Mesothelial cell of epicardium (in vitro differentiated cells): ENCODE measurements at regions not wholly inside any gene's neighbourhood (a gene's known extent, or its start where the extent isn't known, plus 50 kb on each side); places are given as distances from the start of the nearest gene placed in this dataset.

Source experiments
- DNase-seq, 2 experiments: peaks; one replicate each; pipeline ENCODE4 v3.0.0; 2021; ENCODE audit warnings: low spot score in 2 of 2; ENCODE audit not compliant: unreplicated experiment in 2 of 2
- H3K27ac Mint-ChIP-seq: 2 replicates; pipeline ENCODE4 v1.8.0; 2021; ENCODE audit warnings: mixed read lengths
- H3K27me3 Mint-ChIP-seq: 2 replicates; pipeline ENCODE4 v1.8.0; 2021; ENCODE audit warnings: low read depth, mixed read lengths
- H3K36me3 Mint-ChIP-seq: 2 replicates; pipeline ENCODE4 v1.8.0; 2021; ENCODE audit warnings: mixed read lengths
- H3K4me1 Mint-ChIP-seq: 2 replicates; pipeline ENCODE4 v1.8.0; 2021; ENCODE audit warnings: mixed read lengths
- H3K4me3 Mint-ChIP-seq: 2 replicates; pipeline ENCODE4 v1.8.0; 2021; ENCODE audit warnings: mild to moderate bottlenecking, moderate library complexity, mixed read lengths
- H3K9me3 Mint-ChIP-seq: 2 replicates; pipeline ENCODE4 v1.8.0; 2021; ENCODE audit warnings: mixed read lengths
- TF ChIP-seq, protein P1 (sequence below): fragments of 200-600 bp; sonication (generic); IDR thresholded peaks from one replicate; pipeline ENCODE4 v1.5.0; 2021; ENCODE audit warnings: antibody characterized with exemption; ENCODE audit not compliant: unreplicated experiment

DNA sequence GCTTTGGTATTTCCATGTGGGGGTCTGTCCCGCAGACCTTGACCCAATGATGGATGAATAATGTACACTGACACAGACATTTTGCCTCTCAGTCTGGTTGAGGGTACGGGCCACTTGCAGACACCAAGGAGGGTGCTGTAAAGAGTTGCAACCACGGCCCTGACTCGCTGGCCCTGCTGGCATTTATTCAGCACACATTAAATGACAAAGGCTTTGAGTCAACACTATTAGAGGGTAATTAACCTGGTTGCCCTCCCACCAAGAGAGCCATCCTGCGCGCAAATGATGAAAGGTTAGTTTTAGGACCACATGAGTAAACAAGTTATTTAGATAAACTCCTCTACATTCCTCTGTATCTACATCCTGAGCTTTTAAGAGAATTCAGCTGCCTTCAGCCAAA, 308.9 kb upstream of the MMS22L start:
- Mint-ChIP-seq H3K36me3 (no peaks in the 10 kb centered on the region), H3K4me3 (no peak overlapping the region), H3K9me3 (no peaks in the 10 kb centered on the region), H3K4me1 (peaks cover 6% of the 10 kb centered on the region), H3K27ac (no peak overlapping the region), H3K27me3 (no peaks in the 10 kb centered on the region)
- TF ChIP-seq, protein P1, sequence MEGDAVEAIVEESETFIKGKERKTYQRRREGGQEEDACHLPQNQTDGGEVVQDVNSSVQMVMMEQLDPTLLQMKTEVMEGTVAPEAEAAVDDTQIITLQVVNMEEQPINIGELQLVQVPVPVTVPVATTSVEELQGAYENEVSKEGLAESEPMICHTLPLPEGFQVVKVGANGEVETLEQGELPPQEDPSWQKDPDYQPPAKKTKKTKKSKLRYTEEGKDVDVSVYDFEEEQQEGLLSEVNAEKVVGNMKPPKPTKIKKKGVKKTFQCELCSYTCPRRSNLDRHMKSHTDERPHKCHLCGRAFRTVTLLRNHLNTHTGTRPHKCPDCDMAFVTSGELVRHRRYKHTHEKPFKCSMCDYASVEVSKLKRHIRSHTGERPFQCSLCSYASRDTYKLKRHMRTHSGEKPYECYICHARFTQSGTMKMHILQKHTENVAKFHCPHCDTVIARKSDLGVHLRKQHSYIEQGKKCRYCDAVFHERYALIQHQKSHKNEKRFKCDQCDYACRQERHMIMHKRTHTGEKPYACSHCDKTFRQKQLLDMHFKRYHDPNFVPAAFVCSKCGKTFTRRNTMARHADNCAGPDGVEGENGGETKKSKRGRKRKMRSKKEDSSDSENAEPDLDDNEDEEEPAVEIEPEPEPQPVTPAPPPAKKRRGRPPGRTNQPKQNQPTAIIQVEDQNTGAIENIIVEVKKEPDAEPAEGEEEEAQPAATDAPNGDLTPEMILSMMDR: no peak
- no peak for DNase-seq

DNA sequence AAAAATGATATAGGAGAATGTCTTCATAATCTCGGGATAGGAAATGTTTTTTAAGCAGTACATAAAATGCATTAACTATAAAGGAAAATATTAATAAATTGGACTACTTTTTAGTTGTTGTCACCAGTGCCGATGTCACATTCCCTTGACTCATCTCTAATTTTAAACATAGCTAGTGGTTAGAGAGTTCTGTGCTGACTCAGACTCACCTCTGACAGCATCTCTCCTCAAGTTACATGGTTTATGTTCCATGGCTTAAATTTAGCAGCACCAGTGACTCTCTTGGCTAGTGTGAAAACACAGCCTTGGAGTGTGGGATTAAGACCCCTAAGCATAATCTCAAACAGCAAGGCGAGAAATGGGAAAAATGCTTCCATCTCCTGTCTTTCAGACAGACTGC, 311.8 kb upstream of the MMS22L start:
- H3K27me3 Mint-ChIP-seq: no peaks in the 10 kb centered on the region
- H3K36me3 Mint-ChIP-seq: no peaks in the 10 kb centered on the region
- H3K4me1 Mint-ChIP-seq: peaks cover 6% of the 10 kb centered on the region
- TF ChIP-seq, protein P1: no peak
- H3K27ac Mint-ChIP-seq: no peak overlapping the region
- H3K9me3 Mint-ChIP-seq: no peaks in the 10 kb centered on the region
- H3K4me3 Mint-ChIP-seq: no peak overlapping the region
- no peak for DNase-seq

DNA sequence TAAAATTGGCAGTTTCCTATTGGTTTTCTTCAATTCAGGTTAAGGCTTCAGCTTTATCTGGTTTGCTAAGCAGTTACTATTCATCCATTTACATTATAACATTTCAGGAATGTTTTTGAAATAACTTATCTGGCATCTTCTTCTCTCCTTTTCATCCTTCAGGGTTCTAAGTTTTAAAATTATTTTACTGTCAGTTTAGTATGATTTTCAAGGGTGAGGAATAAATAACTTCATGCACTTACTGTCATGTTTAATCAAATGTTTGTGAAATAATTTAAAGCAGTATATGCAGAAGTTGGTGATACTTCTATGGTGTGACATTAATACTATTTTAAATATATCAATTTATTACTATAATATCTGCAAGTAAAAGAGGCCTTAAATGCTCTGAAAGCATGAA, 338.1 kb upstream of the MMS22L start:
- TF ChIP-seq, protein P1: no peak
- H3K4me1 Mint-ChIP-seq: peaks cover 7% of the 10 kb centered on the region

DNA sequence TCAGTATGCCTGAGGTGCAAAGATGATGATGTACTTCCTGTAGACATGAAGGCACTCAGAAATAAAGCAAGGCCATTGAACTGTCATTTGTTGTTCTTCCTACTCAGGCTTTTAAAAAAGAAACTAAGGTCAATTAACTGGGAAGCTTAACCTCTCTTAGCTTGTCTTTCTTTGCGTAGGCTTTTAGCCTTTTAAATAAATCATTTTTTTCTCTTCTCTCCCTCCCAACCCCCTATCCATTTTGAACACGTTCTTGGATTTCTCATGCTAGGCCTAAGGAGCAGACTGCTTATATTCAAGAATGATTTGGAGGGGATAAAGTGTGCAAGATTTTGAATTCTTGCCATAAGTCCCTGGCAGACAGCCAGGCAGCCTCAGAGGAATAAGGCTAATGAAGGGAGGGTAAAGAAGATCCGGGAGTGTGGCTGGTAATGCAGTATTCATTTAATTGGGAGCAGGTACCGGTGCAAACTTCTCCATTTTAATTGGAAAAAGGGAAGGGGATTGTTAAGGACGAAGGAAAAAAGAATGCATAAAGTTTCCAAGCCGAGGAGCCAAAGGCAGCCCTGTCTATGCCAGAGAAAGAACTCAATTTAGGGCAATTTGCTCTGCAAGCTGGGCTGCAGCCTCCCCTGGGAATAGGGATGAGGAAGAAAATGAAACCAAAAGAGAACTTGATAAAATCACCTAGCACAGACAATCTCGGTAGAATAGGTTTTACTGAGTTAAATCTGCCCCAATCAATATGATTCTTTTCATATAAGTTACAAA, 343.8 kb upstream of the MMS22L start:
- Mint-ChIP-seq H3K4me1 (peaks cover 42% of the 10 kb centered on the region), H3K36me3 (no peaks in the 10 kb centered on the region), H3K27ac (peak overlapping the region; percentile 82), H3K9me3 (peaks cover 4% of the 10 kb centered on the region), H3K27me3 (no peaks in the 10 kb centered on the region), H3K4me3 (peak overlapping the region; percentile 47)
- TF ChIP-seq, protein P1: no peak
- peak; percentile 32 to 74 for DNase-seq

More for the DNA sequence above, 338.1 kb upstream of the MMS22L start:
- Mint-ChIP-seq H3K27ac (no peak overlapping the region), H3K27me3 (peaks cover 1% of the 10 kb centered on the region), H3K36me3 (no peaks in the 10 kb centered on the region), H3K4me3 (no peak overlapping the region), H3K9me3 (peaks cover 14% of the 10 kb centered on the region)
- DNase-seq: no peak

DNA sequence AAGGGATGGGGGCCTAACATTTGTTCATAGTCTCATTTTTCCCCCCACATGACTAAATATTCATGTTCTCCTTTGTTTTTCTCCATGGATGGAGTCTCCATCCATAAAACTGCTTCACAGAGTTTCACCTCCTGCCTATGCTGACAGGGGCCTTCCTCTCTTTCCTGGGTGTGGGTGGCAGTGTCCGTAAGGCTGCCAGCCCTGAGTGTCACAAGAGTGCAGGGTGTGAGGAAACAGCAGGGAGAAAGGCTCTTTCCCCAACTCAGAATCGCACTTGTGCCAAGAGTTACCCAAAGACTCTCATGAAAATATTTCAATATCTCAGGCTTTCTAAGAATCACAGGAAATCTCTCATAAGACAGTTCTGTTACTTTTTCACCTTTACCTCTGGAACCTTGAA, 346.2 kb upstream of the MMS22L start:
- Mint-ChIP-seq H3K36me3 (no peaks in the 10 kb centered on the region), H3K27ac (no peak overlapping the region), H3K4me1 (peaks cover 41% of the 10 kb centered on the region), H3K27me3 (no peaks in the 10 kb centered on the region), H3K4me3 (no peak overlapping the region), H3K9me3 (no peaks in the 10 kb centered on the region)
- TF ChIP-seq, protein P1: no peak
- no peak for DNase-seq
